ENCODE measurements at regions not wholly inside any gene's neighbourhood (a gene's known extent, or its start where the extent isn't known, plus 50 kb on each side); places are given as distances from the start of the nearest gene placed in this dataset.

DNA sequence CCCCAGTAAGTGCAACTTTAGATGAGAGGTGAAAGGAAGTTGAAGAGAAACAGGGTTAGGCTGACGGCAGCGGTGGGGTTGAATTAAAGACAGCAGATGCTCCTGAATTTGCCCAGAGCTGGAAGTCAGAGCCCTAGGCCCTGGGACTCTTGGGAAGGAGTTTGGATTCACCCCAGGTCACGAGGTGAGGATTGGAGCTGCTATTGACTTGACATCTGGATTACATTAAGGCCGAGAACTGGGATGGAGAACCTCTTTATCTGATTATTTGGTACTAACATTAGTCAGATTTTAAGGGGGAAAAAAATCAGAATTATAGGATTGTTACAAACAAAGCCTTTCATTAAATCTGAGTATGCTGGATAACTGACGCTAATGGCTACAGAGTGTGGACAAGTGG, 367.2 kb downstream of the ZNF536 start:
- TF ChIP-seq CTCF (conservative IDR thresholded peaks at IDR 0.05; ENCODE audit: low read depth in 2 of 2), result no peak
- no peak for TF ChIP-seq CREB1 (CRISPR knock-in tag; IDR thresholded peaks at IDR 0.05; ENCODE audit: low read depth)
- no peak for TF ChIP-seq EZH2 (IDR thresholded peaks at IDR 0.05; ENCODE audit: low read depth, unreplicated experiment)
- no peak for TF ChIP-seq POLR2AphosphoS5 (IDR thresholded peaks at IDR 0.05; ENCODE audit: low read depth)
- TF ChIP-seq EZH2phosphoT487 (IDR thresholded peaks at IDR 0.05; ENCODE audit: unreplicated experiment), result no peak
- no peak for TF ChIP-seq JUNB (IDR thresholded peaks at IDR 0.05; ENCODE audit: unreplicated experiment)
- TF ChIP-seq, protein P1, sequence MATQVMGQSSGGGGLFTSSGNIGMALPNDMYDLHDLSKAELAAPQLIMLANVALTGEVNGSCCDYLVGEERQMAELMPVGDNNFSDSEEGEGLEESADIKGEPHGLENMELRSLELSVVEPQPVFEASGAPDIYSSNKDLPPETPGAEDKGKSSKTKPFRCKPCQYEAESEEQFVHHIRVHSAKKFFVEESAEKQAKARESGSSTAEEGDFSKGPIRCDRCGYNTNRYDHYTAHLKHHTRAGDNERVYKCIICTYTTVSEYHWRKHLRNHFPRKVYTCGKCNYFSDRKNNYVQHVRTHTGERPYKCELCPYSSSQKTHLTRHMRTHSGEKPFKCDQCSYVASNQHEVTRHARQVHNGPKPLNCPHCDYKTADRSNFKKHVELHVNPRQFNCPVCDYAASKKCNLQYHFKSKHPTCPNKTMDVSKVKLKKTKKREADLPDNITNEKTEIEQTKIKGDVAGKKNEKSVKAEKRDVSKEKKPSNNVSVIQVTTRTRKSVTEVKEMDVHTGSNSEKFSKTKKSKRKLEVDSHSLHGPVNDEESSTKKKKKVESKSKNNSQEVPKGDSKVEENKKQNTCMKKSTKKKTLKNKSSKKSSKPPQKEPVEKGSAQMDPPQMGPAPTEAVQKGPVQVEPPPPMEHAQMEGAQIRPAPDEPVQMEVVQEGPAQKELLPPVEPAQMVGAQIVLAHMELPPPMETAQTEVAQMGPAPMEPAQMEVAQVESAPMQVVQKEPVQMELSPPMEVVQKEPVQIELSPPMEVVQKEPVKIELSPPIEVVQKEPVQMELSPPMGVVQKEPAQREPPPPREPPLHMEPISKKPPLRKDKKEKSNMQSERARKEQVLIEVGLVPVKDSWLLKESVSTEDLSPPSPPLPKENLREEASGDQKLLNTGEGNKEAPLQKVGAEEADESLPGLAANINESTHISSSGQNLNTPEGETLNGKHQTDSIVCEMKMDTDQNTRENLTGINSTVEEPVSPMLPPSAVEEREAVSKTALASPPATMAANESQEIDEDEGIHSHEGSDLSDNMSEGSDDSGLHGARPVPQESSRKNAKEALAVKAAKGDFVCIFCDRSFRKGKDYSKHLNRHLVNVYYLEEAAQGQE (IDR thresholded peaks at IDR 0.05; ENCODE audit: unreplicated experiment), result no peak
- no peak for TF ChIP-seq NANOG (IDR thresholded peaks at IDR 0.05; ENCODE audit: borderline replicate concordance)
- TF ChIP-seq, protein P2, sequence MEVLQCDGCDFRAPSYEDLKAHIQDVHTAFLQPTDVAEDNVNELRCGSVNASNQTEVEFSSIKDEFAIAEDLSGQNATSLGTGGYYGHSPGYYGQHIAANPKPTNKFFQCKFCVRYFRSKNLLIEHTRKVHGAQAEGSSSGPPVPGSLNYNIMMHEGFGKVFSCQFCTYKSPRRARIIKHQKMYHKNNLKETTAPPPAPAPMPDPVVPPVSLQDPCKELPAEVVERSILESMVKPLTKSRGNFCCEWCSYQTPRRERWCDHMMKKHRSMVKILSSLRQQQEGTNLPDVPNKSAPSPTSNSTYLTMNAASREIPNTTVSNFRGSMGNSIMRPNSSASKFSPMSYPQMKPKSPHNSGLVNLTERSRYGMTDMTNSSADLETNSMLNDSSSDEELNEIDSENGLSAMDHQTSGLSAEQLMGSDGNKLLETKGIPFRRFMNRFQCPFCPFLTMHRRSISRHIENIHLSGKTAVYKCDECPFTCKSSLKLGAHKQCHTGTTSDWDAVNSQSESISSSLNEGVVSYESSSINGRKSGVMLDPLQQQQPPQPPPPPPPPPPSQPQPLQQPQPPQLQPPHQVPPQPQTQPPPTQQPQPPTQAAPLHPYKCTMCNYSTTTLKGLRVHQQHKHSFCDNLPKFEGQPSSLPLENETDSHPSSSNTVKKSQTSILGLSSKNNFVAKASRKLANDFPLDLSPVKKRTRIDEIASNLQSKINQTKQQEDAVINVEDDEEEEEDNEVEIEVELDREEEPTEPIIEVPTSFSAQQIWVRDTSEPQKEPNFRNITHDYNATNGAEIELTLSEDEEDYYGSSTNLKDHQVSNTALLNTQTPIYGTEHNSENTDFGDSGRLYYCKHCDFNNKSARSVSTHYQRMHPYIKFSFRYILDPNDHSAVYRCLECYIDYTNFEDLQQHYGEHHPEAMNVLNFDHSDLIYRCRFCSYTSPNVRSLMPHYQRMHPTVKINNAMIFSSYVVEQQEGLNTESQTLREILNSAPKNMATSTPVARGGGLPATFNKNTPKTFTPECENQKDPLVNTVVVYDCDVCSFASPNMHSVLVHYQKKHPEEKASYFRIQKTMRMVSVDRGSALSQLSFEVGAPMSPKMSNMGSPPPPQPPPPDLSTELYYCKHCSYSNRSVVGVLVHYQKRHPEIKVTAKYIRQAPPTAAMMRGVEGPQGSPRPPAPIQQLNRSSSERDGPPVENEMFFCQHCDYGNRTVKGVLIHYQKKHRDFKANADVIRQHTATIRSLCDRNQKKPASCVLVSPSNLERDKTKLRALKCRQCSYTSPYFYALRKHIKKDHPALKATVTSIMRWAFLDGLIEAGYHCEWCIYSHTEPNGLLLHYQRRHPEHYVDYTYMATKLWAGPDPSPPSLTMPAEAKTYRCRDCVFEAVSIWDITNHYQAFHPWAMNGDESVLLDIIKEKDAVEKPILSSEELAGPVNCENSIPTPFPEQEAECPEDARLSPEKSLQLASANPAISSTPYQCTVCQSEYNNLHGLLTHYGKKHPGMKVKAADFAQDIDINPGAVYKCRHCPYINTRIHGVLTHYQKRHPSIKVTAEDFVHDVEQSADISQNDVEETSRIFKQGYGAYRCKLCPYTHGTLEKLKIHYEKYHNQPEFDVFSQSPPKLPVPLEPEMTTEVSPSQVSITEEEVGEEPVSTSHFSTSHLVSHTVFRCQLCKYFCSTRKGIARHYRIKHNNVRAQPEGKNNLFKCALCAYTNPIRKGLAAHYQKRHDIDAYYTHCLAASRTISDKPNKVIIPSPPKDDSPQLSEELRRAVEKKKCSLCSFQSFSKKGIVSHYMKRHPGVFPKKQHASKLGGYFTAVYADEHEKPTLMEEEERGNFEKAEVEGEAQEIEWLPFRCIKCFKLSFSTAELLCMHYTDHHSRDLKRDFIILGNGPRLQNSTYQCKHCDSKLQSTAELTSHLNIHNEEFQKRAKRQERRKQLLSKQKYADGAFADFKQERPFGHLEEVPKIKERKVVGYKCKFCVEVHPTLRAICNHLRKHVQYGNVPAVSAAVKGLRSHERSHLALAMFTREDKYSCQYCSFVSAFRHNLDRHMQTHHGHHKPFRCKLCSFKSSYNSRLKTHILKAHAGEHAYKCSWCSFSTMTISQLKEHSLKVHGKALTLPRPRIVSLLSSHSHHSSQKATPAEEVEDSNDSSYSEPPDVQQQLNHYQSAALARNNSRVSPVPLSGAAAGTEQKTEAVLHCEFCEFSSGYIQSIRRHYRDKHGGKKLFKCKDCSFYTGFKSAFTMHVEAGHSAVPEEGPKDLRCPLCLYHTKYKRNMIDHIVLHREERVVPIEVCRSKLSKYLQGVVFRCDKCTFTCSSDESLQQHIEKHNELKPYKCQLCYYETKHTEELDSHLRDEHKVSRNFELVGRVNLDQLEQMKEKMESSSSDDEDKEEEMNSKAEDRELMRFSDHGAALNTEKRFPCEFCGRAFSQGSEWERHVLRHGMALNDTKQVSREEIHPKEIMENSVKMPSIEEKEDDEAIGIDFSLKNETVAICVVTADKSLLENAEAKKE (CRISPR knock-in tag; IDR thresholded peaks at IDR 0.05), result no peak
- TF ChIP-seq, protein P3, sequence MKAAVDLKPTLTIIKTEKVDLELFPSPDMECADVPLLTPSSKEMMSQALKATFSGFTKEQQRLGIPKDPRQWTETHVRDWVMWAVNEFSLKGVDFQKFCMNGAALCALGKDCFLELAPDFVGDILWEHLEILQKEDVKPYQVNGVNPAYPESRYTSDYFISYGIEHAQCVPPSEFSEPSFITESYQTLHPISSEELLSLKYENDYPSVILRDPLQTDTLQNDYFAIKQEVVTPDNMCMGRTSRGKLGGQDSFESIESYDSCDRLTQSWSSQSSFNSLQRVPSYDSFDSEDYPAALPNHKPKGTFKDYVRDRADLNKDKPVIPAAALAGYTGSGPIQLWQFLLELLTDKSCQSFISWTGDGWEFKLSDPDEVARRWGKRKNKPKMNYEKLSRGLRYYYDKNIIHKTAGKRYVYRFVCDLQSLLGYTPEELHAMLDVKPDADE (IDR thresholded peaks at IDR 0.05), result no peak
